NCI-H524 (cell line): ENCODE measurements at regions not wholly inside any gene's neighbourhood (a gene's known extent, or its start where the extent isn't known, plus 50 kb on each side); places are given as distances from the start of the nearest gene placed in this dataset.

Source experiments
- DNase-seq, 2 experiments: peaks; one replicate each; lab custom pipeline; 2025; lab: John Stamatoyannopoulos, UW

GRCh38 chr10:88168171-88169036 is 305.0 kb downstream of the PTEN start:
- no peak for DNase-seq

- no peak for DNase-seq
Measured at GRCh38 chr10:88169037-88169319, 305.6 kb downstream of the PTEN start.

- no peak for DNase-seq
Measured at GRCh38 chr10:88170628-88171027, 307.2 kb downstream of the PTEN start.

- DNase-seq: no peak
Measured at GRCh38 chr10:88172159-88172558, 308.7 kb downstream of the PTEN start.

GRCh38 chr10:88174391-88174790 is 311.0 kb downstream of the PTEN start:
- no peak for DNase-seq

- no peak for DNase-seq
Measured at GRCh38 chr10:88178758-88179157, 315.3 kb downstream of the PTEN start.

- no peak for DNase-seq
Measured at GRCh38 chr10:88179831-88180230, 316.4 kb downstream of the PTEN start.

GRCh38 chr10:88181902-88182600 is 318.6 kb downstream of the PTEN start:
- DNase-seq: no peak

GRCh38 chr10:88182601-88182930 is 319.1 kb downstream of the PTEN start:
- DNase-seq: no peak

GRCh38 chr10:88184543-88185297 is 321.3 kb downstream of the PTEN start:
- no peak for DNase-seq

GRCh38 chr10:88185830-88186229 is 322.4 kb downstream of the PTEN start:
- DNase-seq: no peak

- no peak for DNase-seq
Measured at GRCh38 chr10:88186335-88186734, 322.9 kb downstream of the PTEN start.

- DNase-seq: no peak
Measured at GRCh38 chr10:88187472-88187871, 324.0 kb downstream of the PTEN start.

- DNase-seq: no peak
Measured at GRCh38 chr10:88190123-88190522, 326.7 kb downstream of the PTEN start.

GRCh38 chr10:88190540-88191235 is 327.3 kb downstream of the PTEN start:
- no peak for DNase-seq

- DNase-seq: no peak
Measured at GRCh38 chr10:88193018-88193417, 329.6 kb downstream of the PTEN start.

- DNase-seq: no peak
Measured at GRCh38 chr10:88194041-88194887, 330.8 kb downstream of the PTEN start.

- DNase-seq: no peak
Measured at GRCh38 chr10:88194961-88195367, 331.5 kb downstream of the PTEN start.

- DNase-seq: no peak
Measured at GRCh38 chr10:88195841-88196240, 332.4 kb downstream of the PTEN start.

GRCh38 chr10:88196291-88196690 is 332.9 kb downstream of the PTEN start:
- DNase-seq: no peak

- DNase-seq: no peak
Measured at GRCh38 chr10:88198023-88198422, 334.6 kb downstream of the PTEN start.
